Neural crest cell (in vitro differentiated cells): ENCODE measurements at regions not wholly inside any gene's neighbourhood (a gene's known extent, or its start where the extent isn't known, plus 50 kb on each side); places are given as distances from the start of the nearest gene placed in this dataset.
A peak's percentile ranks its signal among the peaks of the same experiment; 100 is the strongest.

Experiments used
- DNase-seq: peaks from one replicate; pipeline ENCODE4 v3.0.0; 2021; ENCODE audit warnings: low read depth, mixed read lengths, low spot score
- H3K27ac Mint-ChIP-seq: one replicate; pipeline ENCODE4 v1.8.0; 2021; ENCODE audit warnings: mild to moderate bottlenecking, mixed read lengths; ENCODE audit not compliant: unreplicated experiment
- H3K27me3 Mint-ChIP-seq: 2 replicates; pipeline ENCODE4 v1.8.0; 2021; ENCODE audit warnings: low read depth, mild to moderate bottlenecking, mixed read lengths
- H3K36me3 Mint-ChIP-seq: 2 replicates; pipeline ENCODE4 v1.8.0; 2021; ENCODE audit warnings: low read depth, mild to moderate bottlenecking, mixed read lengths
- H3K4me1 Mint-ChIP-seq: 2 replicates; pipeline ENCODE4 v1.8.0; 2021; ENCODE audit warnings: mixed read lengths
- H3K4me3 Mint-ChIP-seq: one replicate; pipeline ENCODE4 v1.8.0; 2021; ENCODE audit warnings: mild to moderate bottlenecking, mixed read lengths
- H3K9me3 Mint-ChIP-seq: 2 replicates; pipeline ENCODE4 v1.8.0; 2021; ENCODE audit warnings: mixed read lengths
- CTCF ChIP-seq: fragments of 200-600 bp; sonication (generic); conservative IDR thresholded peaks from 2 replicates; pipeline ENCODE4 v1.5.0; 2021; ENCODE audit warnings: antibody characterized with exemption, mild to moderate bottlenecking

- no peaks in the 10 kb centered on the region for H3K36me3 Mint-ChIP-seq
- no peak overlapping the region for H3K4me3 Mint-ChIP-seq
- TF ChIP-seq CTCF = no peak
- no peaks in the 10 kb centered on the region for H3K9me3 Mint-ChIP-seq
- no peak for DNase-seq
- no peak overlapping the region for H3K27ac Mint-ChIP-seq
- peaks cover 4% of the 10 kb centered on the region for H3K4me1 Mint-ChIP-seq
- H3K27me3 Mint-ChIP-seq = no peaks in the 10 kb centered on the region
Measured at GRCh38 chr15:31260646-31261265, 65.9 kb upstream of the KLF13 start.

DNA sequence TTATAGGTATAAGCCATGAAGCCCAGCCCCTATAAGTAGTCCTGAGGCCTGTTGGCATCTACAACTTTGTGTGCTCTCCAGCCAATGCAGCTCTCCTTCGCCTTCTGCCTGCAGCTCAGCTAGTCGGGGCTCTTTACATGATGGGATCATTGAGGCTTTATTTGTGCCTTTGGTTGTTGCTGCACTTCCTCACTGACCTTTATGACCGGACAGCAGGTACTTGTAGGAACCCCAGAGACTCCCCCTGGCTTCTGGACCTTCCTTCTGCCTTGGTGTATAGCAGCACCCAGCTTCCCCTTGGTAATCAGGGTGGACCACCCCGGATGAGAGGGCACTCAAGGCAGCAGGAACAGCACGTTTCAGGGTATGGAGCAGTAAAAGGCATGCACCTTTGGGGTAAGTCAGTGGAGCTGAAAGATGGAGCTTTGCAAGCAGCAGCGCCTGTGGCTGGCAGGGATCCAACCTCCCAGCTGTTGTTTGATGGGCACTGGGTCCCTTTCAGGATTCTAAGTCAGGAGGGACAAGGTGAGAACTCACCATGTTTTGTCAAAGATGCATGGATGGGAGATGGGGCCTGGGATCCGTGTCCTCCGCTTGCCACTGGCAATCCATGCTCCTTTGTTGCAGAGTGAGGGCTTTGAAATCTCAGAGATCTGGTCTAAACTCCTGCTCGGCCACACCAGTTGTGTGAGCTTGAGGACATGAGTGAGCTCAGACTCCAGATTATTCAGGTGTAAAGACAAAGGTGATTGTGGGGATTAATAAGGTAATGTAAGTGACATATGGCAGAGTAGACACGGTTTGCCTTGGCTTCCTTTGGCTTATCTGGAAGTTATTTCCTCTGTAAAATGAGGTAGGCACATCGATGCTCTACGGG is 65.1 kb upstream of the KLF13 start:
- no peak for DNase-seq

DNA sequence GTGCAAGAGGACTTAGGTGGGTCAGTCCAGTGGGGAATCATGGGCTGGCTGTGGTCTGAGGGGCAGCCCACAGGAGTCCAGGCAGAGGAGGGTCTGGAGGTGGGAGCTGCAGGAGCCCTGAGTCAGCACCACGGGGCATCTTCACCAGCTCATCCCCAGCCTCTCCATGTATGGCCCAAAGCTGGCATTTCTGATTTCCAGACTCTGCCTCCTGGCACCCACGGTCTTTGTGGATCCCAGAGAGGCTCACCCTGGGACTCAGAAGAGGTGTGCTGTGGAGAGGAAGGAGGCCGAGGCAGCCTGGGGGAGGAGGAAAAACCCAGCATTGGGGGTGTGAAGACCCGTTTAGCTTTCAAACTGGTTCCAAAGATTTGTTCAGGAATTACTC is 64.5 kb upstream of the KLF13 start:
- no peaks in the 10 kb centered on the region for H3K36me3 Mint-ChIP-seq
- no peak for DNase-seq
- peaks cover 10% of the 10 kb centered on the region for H3K4me1 Mint-ChIP-seq
- H3K27me3 Mint-ChIP-seq = no peaks in the 10 kb centered on the region
- TF ChIP-seq CTCF = no peak
- H3K4me3 Mint-ChIP-seq = no peak overlapping the region
- H3K9me3 Mint-ChIP-seq = no peaks in the 10 kb centered on the region
- peak overlapping the region; percentile 67 for H3K27ac Mint-ChIP-seq

More for the DNA sequence above, 65.1 kb upstream of the KLF13 start:
- H3K9me3 Mint-ChIP-seq = no peaks in the 10 kb centered on the region
- no peaks in the 10 kb centered on the region for H3K27me3 Mint-ChIP-seq
- no peak overlapping the region for H3K4me3 Mint-ChIP-seq
- TF ChIP-seq CTCF = no peak
- peaks cover 7% of the 10 kb centered on the region for H3K4me1 Mint-ChIP-seq
- H3K27ac Mint-ChIP-seq = peak overlapping the region; percentile 67
- H3K36me3 Mint-ChIP-seq = no peaks in the 10 kb centered on the region

- DNase-seq = no peak
- no peaks in the 10 kb centered on the region for H3K27me3 Mint-ChIP-seq
- no peaks in the 10 kb centered on the region for H3K36me3 Mint-ChIP-seq
- H3K9me3 Mint-ChIP-seq = no peaks in the 10 kb centered on the region
- no peak overlapping the region for H3K4me3 Mint-ChIP-seq
- H3K4me1 Mint-ChIP-seq = peaks cover 14% of the 10 kb centered on the region
- H3K27ac Mint-ChIP-seq = no peak overlapping the region
- TF ChIP-seq CTCF = no peak
Measured at GRCh38 chr15:31262901-31263671, 63.5 kb upstream of the KLF13 start.

GRCh38 chr15:31263751-31264558 is 62.7 kb upstream of the KLF13 start:
- H3K4me3 Mint-ChIP-seq = no peak overlapping the region
- H3K36me3 Mint-ChIP-seq = no peaks in the 10 kb centered on the region
- TF ChIP-seq CTCF = no peak
- H3K27ac Mint-ChIP-seq = peak overlapping the region; percentile 43
- no peaks in the 10 kb centered on the region for H3K9me3 Mint-ChIP-seq
- DNase-seq = no peak
- H3K27me3 Mint-ChIP-seq = no peaks in the 10 kb centered on the region
- H3K4me1 Mint-ChIP-seq = peaks cover 14% of the 10 kb centered on the region
